NCI-H510A treated with DMSO at 0.1 percent for 48 hours (cell line): ENCODE measurements at regions not wholly inside any gene's neighbourhood (a gene's known extent, or its start where the extent isn't known, plus 50 kb on each side); places are given as distances from the start of the nearest gene placed in this dataset.
"Not testable (repeated sequence)": the region's sequence is repeated elsewhere in the genome, so short reads cannot be mapped to it uniquely, and the experiment has no call there.

Experiments used
- DNase-seq: peaks from one replicate; lab custom pipeline; 2025; lab: John Stamatoyannopoulos, UW

DNA sequence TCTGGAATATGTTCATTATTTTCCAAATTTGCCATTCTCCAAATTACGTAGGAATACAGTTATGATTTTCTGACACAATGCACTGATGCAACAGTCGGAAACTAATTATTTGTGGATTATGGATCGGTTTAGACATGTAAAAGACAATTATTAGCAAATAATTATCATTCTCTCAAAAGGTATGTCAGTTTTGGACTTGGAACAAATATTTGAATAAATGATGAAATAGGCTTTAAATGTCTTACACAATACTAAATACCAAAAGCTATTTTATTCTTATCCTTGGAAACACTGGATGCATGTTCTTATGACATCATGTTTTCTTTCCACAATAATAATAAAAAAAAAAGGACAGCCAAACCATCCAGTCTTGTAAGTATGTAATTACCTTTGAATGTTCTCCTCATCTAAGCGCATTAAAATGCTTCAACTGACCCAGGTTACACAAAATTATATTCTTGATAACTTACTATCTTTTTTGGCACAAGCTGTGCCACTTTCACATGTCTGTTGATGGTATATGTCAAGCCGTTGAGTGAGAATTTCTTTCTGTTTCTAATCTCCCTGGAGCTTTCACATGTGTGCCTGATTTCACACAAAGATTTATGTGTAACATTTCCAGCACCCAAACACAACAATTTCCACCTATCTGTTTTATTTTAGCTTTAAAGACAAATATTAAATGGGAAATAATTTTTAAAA, 238.5 kb upstream of the ZNF385D start:
- peak; percentile 37 for DNase-seq

DNA sequence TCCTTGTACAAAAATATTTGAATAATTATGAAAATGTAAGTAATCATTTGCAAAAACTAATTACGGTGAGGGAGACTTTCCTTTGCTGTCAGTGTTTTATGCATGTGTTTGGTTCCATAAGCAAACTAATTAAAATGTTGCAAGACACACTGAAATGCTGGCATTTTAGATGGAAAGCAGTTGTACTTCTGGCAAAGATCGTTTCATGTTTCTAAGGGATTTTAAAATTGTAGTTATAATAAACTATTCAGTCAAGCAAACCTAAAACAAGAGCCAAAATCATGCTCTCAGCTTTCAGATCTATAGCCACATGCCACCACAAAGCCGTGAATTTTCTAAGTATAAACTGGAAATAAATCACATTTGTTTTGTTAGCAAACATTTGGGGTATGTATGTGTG, 240.1 kb upstream of the ZNF385D start:
- DNase-seq, result no peak

DNA sequence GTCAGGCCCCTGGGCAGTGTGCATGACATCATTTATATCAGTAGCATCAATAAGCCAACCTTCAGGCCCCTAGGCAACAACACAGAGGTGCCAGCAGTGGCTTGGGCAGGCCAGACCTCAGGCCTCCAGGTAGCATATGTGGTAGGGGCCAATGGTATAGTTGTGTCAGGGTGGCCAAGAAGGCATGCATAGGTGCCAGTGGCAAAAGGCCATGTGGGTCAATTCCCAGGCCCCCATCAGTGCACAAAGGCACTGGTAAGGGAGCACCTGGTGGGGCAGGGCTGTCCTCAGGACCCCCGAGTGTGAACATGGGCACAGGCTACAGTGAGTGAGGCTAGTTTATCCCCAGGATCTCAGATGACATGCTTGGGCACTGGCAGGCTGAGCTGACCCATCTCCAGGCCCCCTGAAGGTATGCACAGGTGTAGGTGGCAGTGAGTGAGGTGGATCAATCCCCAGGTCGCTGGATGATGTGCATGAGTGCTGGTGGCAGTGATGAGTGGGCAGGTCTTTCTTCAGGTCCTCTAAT, 244.1 kb upstream of the ZNF385D start:
- DNase-seq, result no peak

DNA sequence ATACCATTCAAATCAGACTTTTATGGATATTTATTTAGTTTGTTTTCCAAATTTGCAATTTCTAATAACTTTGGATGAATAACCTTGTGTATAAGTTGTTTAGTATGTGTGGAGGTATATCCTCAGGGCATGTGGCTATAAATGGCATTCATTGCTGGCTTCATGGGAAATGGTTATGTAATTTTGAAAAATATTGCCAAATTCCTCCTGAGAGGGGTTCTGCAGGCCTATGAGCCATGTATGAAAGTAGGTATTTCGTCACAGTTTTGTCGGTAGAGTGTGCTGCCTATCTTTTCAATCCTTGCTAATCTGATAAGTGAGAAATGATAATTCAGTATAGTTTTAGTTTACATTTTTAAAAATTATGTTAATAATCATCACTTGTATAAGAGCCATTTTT, 256.4 kb upstream of the ZNF385D start:
- no peak for DNase-seq

DNA sequence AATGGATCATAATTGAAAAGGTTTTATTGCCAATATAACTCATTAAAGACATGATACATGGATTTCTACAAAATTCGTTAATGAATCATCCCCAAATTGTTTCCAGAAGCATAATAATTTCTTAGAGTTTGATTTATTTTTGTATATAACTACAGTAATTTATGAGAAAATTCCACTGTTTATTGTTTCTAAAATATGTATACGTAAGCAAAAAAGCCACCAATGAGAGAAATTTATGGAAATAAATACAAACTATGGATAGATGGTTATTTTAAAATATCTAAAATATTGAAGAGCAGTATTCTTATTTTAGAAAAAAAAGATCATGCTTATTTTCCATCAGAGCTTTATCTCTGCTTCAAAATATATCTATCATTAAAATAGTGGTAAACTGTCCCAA, 260.0 kb upstream of the ZNF385D start:
- DNase-seq, result no peak

DNA sequence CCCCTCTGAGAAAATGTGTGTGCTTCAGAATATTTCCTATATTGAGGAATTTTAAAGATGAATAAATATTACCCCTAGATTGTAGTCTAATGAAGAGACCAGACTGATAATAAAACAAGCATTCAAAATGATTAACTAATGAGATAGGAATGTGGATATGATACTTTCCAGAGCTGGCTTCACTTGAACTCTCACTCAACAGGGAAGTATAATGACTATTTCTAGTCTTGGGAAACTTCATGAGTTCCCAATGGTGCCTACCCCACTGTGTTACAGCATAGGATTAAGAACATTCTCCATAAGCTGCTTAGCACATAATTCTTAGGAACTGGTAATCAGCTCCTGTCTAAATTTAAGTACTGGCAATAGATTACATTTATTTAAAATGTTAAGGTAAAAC, 261.5 kb upstream of the ZNF385D start:
- DNase-seq, result no peak

DNA sequence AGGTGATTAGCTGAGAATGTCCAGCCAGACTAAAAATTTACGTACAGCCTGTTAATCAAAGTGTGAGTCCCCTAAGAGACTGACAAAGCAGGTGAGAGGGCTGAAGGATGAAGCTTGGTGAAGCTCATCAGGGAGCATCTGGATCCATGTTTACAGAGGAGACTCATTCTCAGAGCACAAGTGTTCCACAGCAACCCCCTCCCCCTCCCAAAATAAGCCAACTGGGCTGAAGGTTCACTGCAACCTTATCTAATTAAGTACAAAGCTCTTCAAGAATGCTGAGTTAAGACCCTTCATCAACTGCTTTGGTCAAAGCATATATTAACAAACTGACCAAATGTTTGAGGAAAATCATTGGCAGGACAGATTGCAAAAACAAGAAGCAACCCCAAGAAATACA, 262.6 kb upstream of the ZNF385D start:
- no peak for DNase-seq

DNA sequence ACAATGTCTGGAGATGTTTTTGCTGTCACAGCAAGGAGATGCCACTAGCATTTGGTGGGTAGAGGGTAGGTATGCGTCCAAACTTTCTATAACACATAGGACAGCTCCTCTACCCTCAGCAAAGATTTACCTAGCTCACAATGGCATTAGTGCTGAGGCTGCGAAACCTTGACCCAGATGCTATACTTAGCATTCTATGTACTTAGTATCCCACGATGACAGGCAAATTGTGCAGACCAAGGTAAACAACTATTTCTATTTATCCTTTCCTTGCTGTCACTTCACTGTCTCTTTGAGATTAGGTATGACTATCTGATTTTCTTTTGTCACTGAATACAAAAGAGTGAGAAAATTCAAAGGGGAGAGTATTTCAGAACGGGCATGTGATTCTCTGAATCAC, 265.2 kb upstream of the ZNF385D start:
- DNase-seq, result no peak

DNA sequence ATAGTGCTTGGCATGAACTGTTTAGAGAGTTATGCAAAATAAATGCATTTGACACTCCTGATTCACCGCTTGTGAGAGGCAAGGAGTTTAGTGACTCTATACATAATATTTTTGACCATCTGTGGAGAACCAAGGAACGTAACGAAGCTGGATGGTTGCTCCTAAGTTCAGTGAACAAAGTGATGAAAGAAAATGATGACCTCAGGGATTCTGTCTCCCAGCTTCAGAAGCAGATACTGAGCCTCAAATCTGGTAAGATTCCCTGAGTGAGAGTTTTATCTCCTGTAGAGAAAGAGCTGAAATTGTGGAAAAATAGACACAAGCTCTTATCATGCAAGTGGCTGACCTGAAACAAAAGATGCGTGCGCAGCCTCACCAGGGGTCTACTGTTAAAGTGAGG, 273.6 kb upstream of the ZNF385D start:
- not testable (repeated sequence) for DNase-seq

DNA sequence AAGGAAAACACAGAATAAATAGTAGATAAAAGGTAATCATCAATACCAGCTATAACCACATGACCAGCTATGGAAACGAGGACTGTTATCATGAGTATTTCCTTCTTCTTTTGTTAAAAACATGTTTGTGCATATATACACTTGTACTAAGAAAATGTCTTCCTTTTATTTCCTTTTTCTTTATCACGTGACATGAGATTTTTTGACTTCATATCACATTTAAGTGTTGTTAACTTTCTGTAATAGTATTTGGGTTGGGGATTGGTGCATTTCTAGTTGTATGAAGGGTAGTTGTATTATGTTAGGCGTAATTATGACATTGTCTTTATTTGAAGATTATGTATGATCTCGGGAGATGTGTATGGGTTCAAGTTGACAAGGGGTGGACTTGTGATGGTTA, 278.5 kb upstream of the ZNF385D start:
- no peak for DNase-seq

DNA sequence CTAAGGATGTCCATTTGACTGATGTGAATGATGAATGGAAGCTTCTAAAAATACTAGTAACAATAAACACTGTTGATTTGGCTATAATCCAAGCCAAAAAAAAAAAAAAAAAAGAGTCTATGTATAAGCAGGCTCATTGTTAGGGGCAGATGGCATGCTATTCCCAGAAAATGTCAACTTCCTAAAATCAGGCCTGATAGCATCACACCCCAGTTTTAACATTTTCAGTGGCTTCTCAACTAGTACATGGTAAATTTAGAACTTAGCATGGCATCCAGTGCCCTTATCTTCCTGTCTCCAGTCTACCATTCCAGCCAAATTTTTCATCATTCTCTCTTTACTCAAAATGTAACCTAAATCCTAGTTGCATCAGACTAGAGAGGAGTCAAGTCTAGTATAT, 288.2 kb upstream of the ZNF385D start:
- DNase-seq, result no peak

DNA sequence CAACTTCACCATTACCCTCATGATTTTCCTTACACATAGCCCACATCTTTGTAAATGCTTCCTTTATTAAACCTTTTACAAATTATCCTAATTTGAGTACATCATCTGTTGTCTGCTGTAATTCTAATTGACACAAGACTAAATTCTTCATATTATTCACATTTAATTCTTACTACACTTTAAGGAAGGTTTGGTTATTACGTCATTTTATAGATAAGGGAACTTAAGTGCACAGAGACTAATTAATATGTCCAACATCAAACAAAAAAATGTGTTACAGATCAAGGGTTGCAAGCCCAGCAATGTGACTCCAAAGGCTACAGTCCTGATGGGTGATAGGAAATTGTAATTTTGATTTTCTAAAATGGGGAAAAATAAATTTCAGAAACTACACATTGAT, 289.1 kb upstream of the ZNF385D start:
- no peak for DNase-seq

DNA sequence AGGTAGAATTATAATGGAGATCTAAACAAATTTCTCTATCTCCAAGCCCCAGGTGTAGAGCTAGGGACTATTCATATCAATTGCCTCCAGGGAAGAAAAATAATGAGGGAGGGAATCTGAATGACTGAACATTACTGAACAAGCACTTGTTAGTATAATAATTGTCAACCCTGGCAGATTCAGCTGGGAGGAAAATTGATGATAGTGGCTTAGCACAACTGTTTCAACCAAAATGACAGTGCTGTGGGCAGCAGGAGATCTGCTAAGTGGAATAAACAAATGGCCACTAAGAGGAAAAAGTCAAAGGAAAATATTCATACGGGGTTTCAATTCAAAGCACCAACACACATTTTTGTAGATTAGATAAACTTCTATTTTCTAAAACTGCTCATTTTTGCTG, 294.9 kb upstream of the ZNF385D start:
- DNase-seq, result no peak

DNA sequence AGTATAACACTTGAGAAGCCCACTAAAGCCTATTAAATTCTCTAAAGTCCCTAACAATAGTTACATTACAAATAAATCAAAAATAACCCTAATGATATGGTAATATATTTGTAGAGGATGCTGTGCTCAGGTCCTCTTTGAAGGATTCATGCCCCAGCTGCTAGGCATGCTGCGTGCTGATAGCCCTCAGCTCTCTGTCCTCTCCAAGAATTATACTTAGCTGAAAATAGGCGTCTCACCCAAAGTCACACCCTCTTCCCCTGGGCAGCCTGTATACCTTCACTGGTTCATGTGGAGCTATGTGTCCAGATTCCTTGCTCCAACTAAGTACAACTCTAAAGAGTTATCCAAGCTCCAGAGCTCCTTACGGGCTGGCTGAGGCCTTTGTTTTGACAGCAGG, 312.5 kb upstream of the ZNF385D start:
- no peak for DNase-seq

DNA sequence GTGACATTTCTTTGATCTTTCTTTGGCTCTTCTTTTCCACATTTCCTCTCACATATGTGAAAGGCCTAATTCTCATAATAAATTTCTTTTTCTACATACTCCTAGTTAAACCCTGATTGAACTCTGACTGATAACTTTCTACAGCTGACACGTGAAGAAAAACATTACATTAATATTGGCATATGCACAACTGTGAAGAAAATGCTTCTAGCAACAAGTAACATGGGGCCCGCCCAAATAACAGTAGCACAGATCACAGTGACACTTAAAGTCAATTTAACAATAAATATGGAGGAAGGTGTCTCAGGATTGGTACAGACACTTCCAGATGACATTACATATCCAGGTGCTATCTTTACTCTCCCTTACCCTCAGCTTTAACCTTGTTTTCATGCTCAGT, 317.6 kb upstream of the ZNF385D start:
- no peak for DNase-seq

DNA sequence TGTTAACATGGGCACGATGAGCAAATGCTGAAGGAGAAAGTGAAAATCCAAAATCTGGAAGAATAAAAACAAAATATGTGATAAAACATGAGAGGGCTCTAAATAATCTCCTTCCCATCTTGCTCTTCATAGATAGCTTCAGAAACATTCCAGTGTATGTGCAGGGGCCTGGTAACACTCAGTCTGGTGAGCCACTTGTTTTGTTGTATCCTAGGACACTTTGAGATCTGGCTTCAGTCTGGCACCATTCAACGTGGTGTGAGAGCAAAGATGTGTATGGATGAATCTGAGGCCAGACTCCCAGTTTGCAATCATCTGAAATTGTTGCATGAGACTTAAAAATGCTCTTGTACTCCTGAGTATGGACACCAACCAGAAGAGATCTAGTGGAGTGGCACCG, 337.2 kb upstream of the ZNF385D start:
- DNase-seq, result no peak

DNA sequence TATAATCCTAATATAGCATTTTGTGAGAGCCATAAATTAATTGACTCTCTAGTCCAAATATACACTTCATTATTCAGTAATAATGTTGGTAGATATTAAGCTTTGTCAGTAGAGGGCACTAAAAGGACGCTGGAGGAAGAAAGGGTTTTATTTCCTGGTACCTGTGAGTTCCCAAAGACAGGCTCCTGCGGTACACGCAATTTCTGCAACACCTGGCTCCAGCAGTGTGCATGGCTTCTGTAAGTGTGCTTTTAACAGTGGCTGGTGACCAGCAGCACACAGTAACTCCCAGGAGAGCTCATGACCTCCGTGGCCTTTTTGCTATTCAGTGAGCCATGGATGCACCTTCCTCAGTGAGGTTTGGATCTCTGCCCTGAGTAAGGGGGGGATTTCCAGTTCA, 338.3 kb upstream of the ZNF385D start:
- peak; percentile 32 for DNase-seq

DNA sequence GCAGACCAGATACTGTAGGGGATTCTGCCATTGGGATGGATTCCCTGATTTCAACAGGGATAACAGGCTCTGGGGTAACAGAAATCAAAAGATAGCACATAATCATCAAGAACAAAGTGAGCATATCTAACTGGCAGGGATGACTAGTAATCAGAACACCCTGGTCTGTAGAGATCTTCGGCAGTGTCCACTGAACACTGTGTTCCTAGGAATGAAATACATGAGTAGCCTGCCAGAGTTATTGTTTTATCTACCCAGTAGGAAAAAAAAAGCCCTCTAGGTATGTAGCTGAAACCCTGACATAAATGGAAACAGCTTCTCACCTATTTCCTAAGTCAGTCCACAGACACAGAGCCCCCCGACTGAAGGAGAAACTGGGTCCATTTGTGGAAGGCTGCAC, 340.3 kb upstream of the ZNF385D start:
- DNase-seq, result no peak

DNA sequence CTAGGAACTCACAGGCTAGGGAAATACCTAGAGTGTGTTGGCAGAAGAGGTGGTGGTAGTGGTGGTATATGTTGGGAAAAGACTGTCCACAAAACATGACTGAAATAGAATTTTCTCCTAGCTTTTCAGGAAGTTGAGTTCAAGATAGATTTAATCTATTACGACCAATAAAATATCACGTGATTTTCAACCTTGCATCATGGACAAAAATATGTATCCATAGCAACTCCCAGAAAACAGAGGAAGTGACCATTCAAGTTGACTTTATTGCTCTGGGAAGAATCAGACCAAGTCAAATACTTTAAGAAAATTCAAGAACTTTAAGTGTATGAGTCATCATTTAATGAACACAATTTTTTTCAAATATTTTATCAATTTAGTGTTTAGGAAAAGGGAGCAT, 347.0 kb upstream of the ZNF385D start:
- no peak for DNase-seq

DNA sequence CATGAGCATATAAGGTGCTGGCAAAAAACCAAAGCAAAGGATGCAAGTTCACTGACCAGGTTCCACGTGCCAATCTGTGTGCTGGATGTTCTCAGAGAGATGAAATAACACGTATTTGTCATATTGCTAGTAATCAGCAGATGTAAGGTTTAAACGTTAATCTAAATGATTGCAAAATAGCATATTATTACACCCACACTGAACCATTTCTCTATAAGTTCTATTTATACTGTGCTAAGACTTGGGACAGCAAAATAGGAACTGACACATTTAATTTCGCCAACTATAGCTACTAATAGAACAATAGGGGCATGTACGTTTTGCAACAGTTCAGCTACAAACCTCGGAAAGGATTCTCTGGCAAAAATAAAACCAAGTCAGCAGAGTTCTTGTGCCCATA, 350.3 kb upstream of the ZNF385D start:
- DNase-seq, result no peak

DNA sequence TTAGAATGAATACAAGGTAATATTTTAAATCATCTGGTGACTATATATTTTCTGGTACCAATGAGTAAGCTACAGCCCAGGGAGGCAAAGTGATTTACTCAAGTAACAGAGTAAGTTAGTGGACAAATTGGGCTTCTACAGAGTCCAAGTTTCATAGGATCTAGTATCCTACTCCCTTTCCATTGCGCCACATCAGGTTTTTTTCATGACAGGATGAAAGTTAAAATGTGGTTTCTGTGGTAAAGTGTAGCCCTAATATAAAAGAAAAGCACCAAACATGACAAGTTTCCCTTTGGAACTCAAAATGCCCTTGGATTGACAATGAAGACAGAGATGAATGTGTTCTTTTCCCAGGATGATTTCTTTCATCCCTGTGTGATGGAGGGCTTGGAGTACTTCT, 350.8 kb upstream of the ZNF385D start:
- DNase-seq, result no peak

DNA sequence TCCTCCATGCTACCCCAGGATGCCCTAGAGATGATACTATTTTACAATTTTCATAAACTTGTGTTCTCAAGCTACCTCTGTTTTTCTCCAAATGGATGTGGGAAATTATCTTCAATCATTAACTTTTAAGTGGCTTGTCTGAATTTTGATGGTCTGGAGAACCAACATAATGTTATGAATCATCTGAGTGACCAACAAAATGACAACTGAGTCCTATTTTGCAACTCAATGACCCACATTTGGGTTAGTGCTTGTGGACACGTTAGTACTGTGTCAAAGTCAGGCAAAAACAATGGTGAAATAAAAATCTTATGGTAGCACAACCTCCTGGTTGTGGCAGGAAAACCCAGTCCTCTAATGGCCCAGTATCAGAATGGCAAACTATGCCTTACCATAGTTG, 352.4 kb upstream of the ZNF385D start:
- DNase-seq, result no peak

DNA sequence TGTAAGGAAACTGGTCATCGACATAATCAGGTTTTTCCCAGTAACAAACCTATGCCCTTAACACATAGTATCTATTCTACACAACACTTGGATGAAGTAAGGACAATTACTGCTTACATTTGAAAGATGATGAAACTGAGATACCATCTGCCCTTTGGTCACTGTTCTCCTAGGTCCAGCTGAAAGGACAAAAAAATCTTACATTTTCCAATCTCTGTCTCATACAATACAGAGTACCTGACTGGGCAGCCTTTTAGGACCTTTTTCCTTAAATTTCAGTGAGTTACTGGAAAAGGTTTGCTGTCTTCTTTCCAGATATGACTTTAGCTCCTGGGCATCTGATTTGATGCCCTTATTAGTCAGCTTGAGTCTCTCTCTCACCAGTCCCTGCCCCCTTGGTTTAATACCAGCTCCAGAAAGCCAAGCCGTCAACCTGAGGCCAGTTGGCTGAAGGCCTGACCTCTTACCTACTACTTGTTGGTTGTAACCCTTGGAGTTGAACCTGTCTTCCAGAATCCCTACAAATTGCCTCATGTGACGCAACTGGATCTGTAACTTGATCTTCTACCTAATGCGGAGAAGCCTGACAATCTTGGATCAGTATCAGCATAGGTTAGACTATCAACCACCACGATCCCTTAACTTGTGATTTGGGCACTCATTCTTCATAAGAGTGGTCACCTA, 355.3 kb upstream of the ZNF385D start:
- no peak for DNase-seq

DNA sequence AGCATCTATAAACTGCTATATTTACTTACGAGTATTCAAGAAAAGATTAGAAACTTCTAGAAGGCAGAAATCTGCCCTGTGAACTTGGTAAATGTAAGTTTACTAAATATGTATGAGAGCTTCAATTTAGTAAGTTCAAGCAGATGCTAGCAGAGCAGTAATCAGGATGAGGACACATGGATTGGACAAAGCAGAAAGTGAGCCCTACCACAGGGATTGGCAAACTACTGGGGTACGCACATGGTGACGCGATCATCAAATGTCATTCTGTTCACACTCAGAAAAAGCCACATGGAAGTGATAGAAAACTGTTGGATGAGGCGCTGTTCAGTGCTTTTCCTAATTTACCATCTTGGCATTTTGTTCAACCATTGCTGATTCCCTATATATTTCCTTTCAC, 360.2 kb upstream of the ZNF385D start:
- DNase-seq, result no peak
